Loucy (cell line): ENCODE measurements at regions not wholly inside any gene's neighbourhood (a gene's known extent, or its start where the extent isn't known, plus 50 kb on each side); places are given as distances from the start of the nearest gene placed in this dataset.

Experiments used
- H2AFZ ChIP-seq: fragments of 200-600 bp; sonication (generic); 2 replicates; pipeline ENCODE4 v1.6.0; 2016; ENCODE audit warnings: antibody characterized with exemption, mild to moderate bottlenecking, low read length, moderate library complexity
- H3F3A ChIP-seq: fragments of 200-600 bp; 2 replicates; pipeline ENCODE4 v1.6.0; 2016; ENCODE audit warnings: antibody characterized with exemption, low read depth, mild to moderate bottlenecking
- H3K27me3 ChIP-seq: fragments of 200-600 bp; sonication (generic); 2 replicates; pipeline ENCODE4 v1.6.1; 2014; ENCODE audit warnings: low read length, mild to moderate bottlenecking; ENCODE audit not compliant: insufficient read depth, poor library complexity, severe bottlenecking
- H3K36me3 ChIP-seq: fragments of 200-600 bp; sonication (generic); 2 replicates; pipeline ENCODE4 v1.6.1; 2016; ENCODE audit warnings: low read length; ENCODE audit not compliant: insufficient read depth
- H3K4me1 ChIP-seq: fragments of 200-600 bp; sonication (generic); 2 replicates; pipeline ENCODE4 v1.5.1; 2014; ENCODE audit warnings: low read length, mild to moderate bottlenecking; ENCODE audit not compliant: insufficient read depth, poor library complexity, severe bottlenecking
- H3K4me2 ChIP-seq: fragments of 200-600 bp; sonication (generic); 2 replicates; pipeline ENCODE4 v1.6.0; 2014; ENCODE audit warnings: antibody characterized with exemption, low read length, low read depth, mild to moderate bottlenecking; ENCODE audit not compliant: poor library complexity, severe bottlenecking
- H3K4me3 ChIP-seq: fragments of 200-600 bp; sonication (generic); 2 replicates; pipeline ENCODE4 v1.5.1; 2014; ENCODE audit warnings: low read length, mild to moderate bottlenecking, mixed read lengths; ENCODE audit not compliant: poor library complexity, severe bottlenecking
- H3K79me2 ChIP-seq: fragments of 200-600 bp; sonication (generic); 2 replicates; pipeline ENCODE4 v1.6.1; 2014; ENCODE audit warnings: low read length; ENCODE audit not compliant: insufficient read depth
- H3K9ac ChIP-seq: fragments of 200-600 bp; sonication (generic); 2 replicates; pipeline ENCODE4 v1.6.0; 2014; ENCODE audit warnings: mild to moderate bottlenecking, low read depth, low read length, moderate library complexity; ENCODE audit not compliant: poor library complexity, severe bottlenecking
- H3K9me2 ChIP-seq: fragments of 200-600 bp; sonication (generic); replicated peaks from 2 replicates; pipeline ENCODE4 v1.6.1; 2016; ENCODE audit warnings: low read depth, low read length, mixed read lengths
- H3K9me3 ChIP-seq: fragments of 200-600 bp; sonication (generic); 2 replicates; pipeline ENCODE4 v1.6.1; 2014; ENCODE audit warnings: mild to moderate bottlenecking, antibody characterized with exemption, low read length, low read depth; ENCODE audit not compliant: insufficient read depth
- H4K20me1 ChIP-seq: fragments of 200-600 bp; sonication (generic); 2 replicates; pipeline ENCODE4 v1.6.0; 2014; ENCODE audit warnings: antibody characterized with exemption, low read length, mild to moderate bottlenecking; ENCODE audit not compliant: insufficient read depth, poor library complexity, severe bottlenecking
- CTCF ChIP-seq: fragments of 200-600 bp; sonication (generic); conservative IDR thresholded peaks from 2 replicates; pipeline ENCODE4 v1.5.1; 2014; ENCODE audit warnings: mild to moderate bottlenecking, antibody characterized with exemption, low read length
- EZH2phosphoT487 ChIP-seq: fragments of 200-600 bp; IDR thresholded peaks from 2 replicates; pipeline ENCODE4 v1.6.1; 2018; ENCODE audit warnings: antibody characterized with exemption, mild to moderate bottlenecking, moderate library complexity, borderline replicate concordance

- H3K36me3 ChIP-seq, result no peaks in the 10 kb centered on the region
- H3K27me3 ChIP-seq, result no peaks in the 10 kb centered on the region
- no peak overlapping the region for H3K4me2 ChIP-seq
- H3K9ac ChIP-seq, result no peak overlapping the region
- no peaks in the 10 kb centered on the region for H3K9me3 ChIP-seq
- no peaks in the 10 kb centered on the region for H3K79me2 ChIP-seq
- no peaks in the 10 kb centered on the region for H4K20me1 ChIP-seq
- H3F3A ChIP-seq, result no peaks in the 10 kb centered on the region
- H2AFZ ChIP-seq, result no peak overlapping the region
- no peak for TF ChIP-seq EZH2phosphoT487
- no peak for TF ChIP-seq CTCF
- H3K9me2 ChIP-seq, result no peaks in the 10 kb centered on the region
- no peak overlapping the region for H3K4me3 ChIP-seq
- H3K4me1 ChIP-seq, result no peaks in the 10 kb centered on the region
These were observed 187.6 kb downstream of the KCNS3 start for GRCh38 chr2:18066066-18066465.

- H3K36me3 ChIP-seq, result no peaks in the 10 kb centered on the region
- H4K20me1 ChIP-seq, result no peaks in the 10 kb centered on the region
- H3K9ac ChIP-seq, result no peak overlapping the region
- H3K79me2 ChIP-seq, result no peaks in the 10 kb centered on the region
- H3K4me1 ChIP-seq, result no peaks in the 10 kb centered on the region
- TF ChIP-seq CTCF (no peak), EZH2phosphoT487 (no peak)
- H3F3A ChIP-seq, result no peaks in the 10 kb centered on the region
- no peak overlapping the region for H3K4me2 ChIP-seq
- H3K9me2 ChIP-seq, result no peaks in the 10 kb centered on the region
- no peaks in the 10 kb centered on the region for H3K27me3 ChIP-seq
- no peaks in the 10 kb centered on the region for H3K9me3 ChIP-seq
- H2AFZ ChIP-seq, result no peak overlapping the region
- H3K4me3 ChIP-seq, result no peak overlapping the region
These were observed 186.8 kb downstream of the KCNS3 start for GRCh38 chr2:18065249-18065648.

GRCh38 chr2:18063826-18064470 is 185.5 kb downstream of the KCNS3 start:
- Histone ChIP-seq H3K4me3 (no peak overlapping the region), H3K27me3 (no peaks in the 10 kb centered on the region), H3K36me3 (no peaks in the 10 kb centered on the region), H3K9ac (no peak overlapping the region), H3K4me1 (no peaks in the 10 kb centered on the region), H3K9me2 (no peaks in the 10 kb centered on the region), H4K20me1 (no peaks in the 10 kb centered on the region), H3K4me2 (no peak overlapping the region), H3K9me3 (no peaks in the 10 kb centered on the region), H3F3A (no peaks in the 10 kb centered on the region), H2AFZ (no peak overlapping the region), H3K79me2 (no peaks in the 10 kb centered on the region)
- no peak for TF ChIP-seq CTCF
- no peak for TF ChIP-seq EZH2phosphoT487
